HG03457 (cell line): ENCODE measurements at regions not wholly inside any gene's neighbourhood (a gene's known extent, or its start where the extent isn't known, plus 50 kb on each side); places are given as distances from the start of the nearest gene placed in this dataset.
"Not testable (repeated sequence)": the region's sequence is repeated elsewhere in the genome, so short reads cannot be mapped to it uniquely, and the experiment has no call there.

ENCODE experiments used
- ATAC-seq: cut with Tn5 transposase; IDR thresholded peaks from one replicate; pipeline ENCODE4 v1.9.1; 2021; ENCODE audit warnings: moderate number of reproducible peaks; ENCODE audit not compliant: unreplicated experiment

GRCh38 chr2:160790738-160791137 lies 297.1 kb upstream of the RBMS1 start:
- ATAC-seq: no peak

- ATAC-seq: no peak
Observed at GRCh38 chr2:160791884-160792283, 298.3 kb upstream of the RBMS1 start.

GRCh38 chr2:160792837-160793236 lies 299.2 kb upstream of the RBMS1 start:
- ATAC-seq: no peak

- ATAC-seq: no peak
Observed at GRCh38 chr2:160794926-160795325, 301.3 kb upstream of the RBMS1 start.

GRCh38 chr2:160803881-160804280 lies 310.3 kb upstream of the RBMS1 start:
- ATAC-seq: no peak

GRCh38 chr2:160810406-160810805 lies 316.8 kb upstream of the RBMS1 start:
- ATAC-seq: no peak

- ATAC-seq: no peak
Observed at GRCh38 chr2:160812830-160813505, 319.4 kb upstream of the RBMS1 start.

- no peak for ATAC-seq
Observed at GRCh38 chr2:160813506-160813858, 319.9 kb upstream of the RBMS1 start.

GRCh38 chr2:160816916-160817499 lies 323.4 kb upstream of the RBMS1 start:
- ATAC-seq: no peak

GRCh38 chr2:160820691-160821090 lies 327.1 kb upstream of the RBMS1 start:
- ATAC-seq: no peak

GRCh38 chr2:160822006-160822405 lies 328.4 kb upstream of the RBMS1 start:
- ATAC-seq: no peak

- no peak for ATAC-seq
Observed at GRCh38 chr2:160825433-160825832, 331.8 kb upstream of the RBMS1 start.

- no peak for ATAC-seq
Observed at GRCh38 chr2:160826496-160826895, 332.9 kb upstream of the RBMS1 start.

GRCh38 chr2:160828076-160828475 lies 332.2 kb upstream of the TANK start:
- ATAC-seq: no peak

- ATAC-seq: not testable (repeated sequence)
Observed at GRCh38 chr2:160832381-160832780, 327.8 kb upstream of the TANK start.

GRCh38 chr2:160835166-160835565 lies 325.1 kb upstream of the TANK start:
- ATAC-seq: no peak

- ATAC-seq: no peak
Observed at GRCh38 chr2:160836755-160837154, 323.5 kb upstream of the TANK start.

GRCh38 chr2:160837416-160837815 lies 322.8 kb upstream of the TANK start:
- ATAC-seq: no peak

GRCh38 chr2:160838147-160838546 lies 322.1 kb upstream of the TANK start:
- ATAC-seq: no peak

GRCh38 chr2:160838691-160839090 lies 321.5 kb upstream of the TANK start:
- ATAC-seq: no peak

GRCh38 chr2:160842286-160842685 lies 317.9 kb upstream of the TANK start:
- no peak for ATAC-seq

- no peak for ATAC-seq
Observed at GRCh38 chr2:160859096-160859495, 301.1 kb upstream of the TANK start.

GRCh38 chr2:160862226-160862625 lies 298.0 kb upstream of the TANK start:
- ATAC-seq: no peak
